GM19239 (cell line): ENCODE measurements at regions not wholly inside any gene's neighbourhood (a gene's known extent, or its start where the extent isn't known, plus 50 kb on each side); places are given as distances from the start of the nearest gene placed in this dataset.
"Not testable (repeated sequence)": the region's sequence is repeated elsewhere in the genome, so short reads cannot be mapped to it uniquely, and the experiment has no call there.

ENCODE experiments used
- DNase-seq: peaks from one replicate; pipeline ENCODE4 v3.0.0; 2011; ENCODE audit warnings: low spot score; ENCODE audit not compliant: insufficient read length
- FAIRE-seq: peaks from 2 replicates; lab custom pipeline; 2011; peaks lifted over from hg19 to GRCh38; lab: Jason Lieb, UNC

GRCh38 chr5:6085341-6085860, 292.9 kb downstream of the MED10 start:
- DNase-seq (no peak), FAIRE-seq (no peak)

- no peak for FAIRE-seq
- DNase-seq = no peak
Measured at GRCh38 chr5:6084836-6085235, 293.5 kb downstream of the MED10 start.

- DNase-seq = no peak
- no peak for FAIRE-seq
Measured at GRCh38 chr5:6084376-6084775, 294.0 kb downstream of the MED10 start.

GRCh38 chr5:6083311-6083978, 294.9 kb downstream of the MED10 start:
- FAIRE-seq = no peak
- no peak for DNase-seq

GRCh38 chr5:6082685-6083084, 295.7 kb downstream of the MED10 start:
- FAIRE-seq = no peak

GRCh38 chr5:6081727-6082210, 296.6 kb downstream of the MED10 start:
- DNase-seq = no peak
- no peak for FAIRE-seq

More at GRCh38 chr5:6082685-6083084, 295.7 kb downstream of the MED10 start:
- no peak for DNase-seq

- FAIRE-seq = no peak
Measured at GRCh38 chr5:6080930-6081726, 297.2 kb downstream of the MED10 start.

GRCh38 chr5:6080436-6080835, 297.9 kb downstream of the MED10 start:
- DNase-seq = no peak
- FAIRE-seq = no peak

More at GRCh38 chr5:6080930-6081726, 297.2 kb downstream of the MED10 start:
- DNase-seq = no peak

- FAIRE-seq (no peak), DNase-seq (no peak)
Measured at GRCh38 chr5:6078881-6079280, 299.5 kb downstream of the MED10 start.

- no peak for FAIRE-seq
Measured at GRCh38 chr5:6076341-6077239, 301.8 kb downstream of the MED10 start.

GRCh38 chr5:6072488-6072887, 305.9 kb downstream of the MED10 start:
- FAIRE-seq, DNase-seq: not testable (repeated sequence)

More at GRCh38 chr5:6076341-6077239, 301.8 kb downstream of the MED10 start:
- DNase-seq = no peak

GRCh38 chr5:6069496-6070185, 308.7 kb downstream of the MED10 start:
- no peak for DNase-seq
- FAIRE-seq = no peak

- FAIRE-seq = no peak
- DNase-seq = no peak
Measured at GRCh38 chr5:6066016-6066415, 312.3 kb downstream of the MED10 start.

GRCh38 chr5:6059137-6059800, 319.1 kb downstream of the MED10 start:
- FAIRE-seq (no peak), DNase-seq (no peak)

- DNase-seq (no peak), FAIRE-seq (no peak)
Measured at GRCh38 chr5:6058055-6058715, 320.2 kb downstream of the MED10 start.

GRCh38 chr5:6056280-6056679, 322.1 kb downstream of the MED10 start:
- no peak for DNase-seq
- FAIRE-seq = no peak

- no peak for DNase-seq
- no peak for FAIRE-seq
Measured at GRCh38 chr5:6049662-6050061, 328.7 kb downstream of the MED10 start.

GRCh38 chr5:6048746-6049145, 329.6 kb downstream of the MED10 start:
- DNase-seq (no peak), FAIRE-seq (no peak)
